OCI-LY1 (cell line): ENCODE measurements at regions not wholly inside any gene's neighbourhood (a gene's known extent, or its start where the extent isn't known, plus 50 kb on each side); places are given as distances from the start of the nearest gene placed in this dataset.

Experiments used
- CTCF ChIP-seq: fragments of 200-600 bp; sonication (generic), shearing (Covaris generic); IDR thresholded peaks from 2 replicates; pipeline ENCODE4 v1.5.1; 2017; ENCODE audit warnings: mild to moderate bottlenecking, antibody characterized with exemption, low read length, moderate library complexity, mixed read lengths
- EZH2 ChIP-seq: fragments of 200-600 bp; sonication (generic), shearing (Covaris generic); IDR thresholded peaks from 2 replicates; pipeline ENCODE4 v1.8.0; 2017; ENCODE audit warnings: borderline replicate concordance, mixed run types, mild to moderate bottlenecking, antibody characterized with exemption, low read length, moderate library complexity, mixed read lengths

- TF ChIP-seq EZH2 (no peak), CTCF (no peak)
These were observed 1160.2 kb downstream of the TMEM121 start for GRCh38 chr14:106686533-106686932.
